H9 (cell line): ENCODE measurements at regions not wholly inside any gene's neighbourhood (a gene's known extent, or its start where the extent isn't known, plus 50 kb on each side); places are given as distances from the start of the nearest gene placed in this dataset.

Source experiments
- DNase-seq: peaks from one replicate; pipeline ENCODE4 v3.0.0-alpha.2; 2017
- H2AFZ ChIP-seq: one replicate; pipeline ENCODE4 v1.6.1; 2013; ENCODE audit warnings: mild to moderate bottlenecking, low read length, control low read depth, moderate library complexity
- H2AK5ac ChIP-seq: 2 replicates; pipeline ENCODE4 v1.6.1; 2013; ENCODE audit warnings: low read length, control low read depth, mixed read lengths; ENCODE audit not compliant: insufficient read length
- H2BK120ac ChIP-seq: one replicate; pipeline ENCODE4 v1.6.1; 2013; ENCODE audit warnings: low read depth, mild to moderate bottlenecking, low read length, control low read depth, inconsistent platforms; ENCODE audit not compliant: poor library complexity, severe bottlenecking
- H2BK12ac ChIP-seq: 2 replicates; pipeline ENCODE4 v1.6.1; 2013; ENCODE audit warnings: low read length, control low read depth, mixed read lengths, low read depth; ENCODE audit not compliant: insufficient read length
- H2BK15ac ChIP-seq: 2 replicates; pipeline ENCODE4 v1.6.1; 2013; ENCODE audit warnings: low read depth, low read length, control low read depth
- H2BK20ac ChIP-seq: one replicate; pipeline ENCODE4 v1.6.1; 2013; ENCODE audit warnings: low read depth, mild to moderate bottlenecking, low read length, control low read depth, inconsistent platforms; ENCODE audit not compliant: poor library complexity, severe bottlenecking
- H2BK5ac ChIP-seq: 2 replicates; pipeline ENCODE4 v1.6.1; 2013; ENCODE audit warnings: low read length, control low read depth, mixed read lengths; ENCODE audit not compliant: insufficient read length
- H3K14ac ChIP-seq: 2 replicates; pipeline ENCODE4 v1.6.1; 2013; ENCODE audit warnings: low read length, control low read depth; ENCODE audit not compliant: insufficient read depth
- H3K18ac ChIP-seq: 2 replicates; pipeline ENCODE4 v1.6.1; 2013; ENCODE audit warnings: low read depth, mild to moderate bottlenecking, mixed read lengths, low read length, control low read depth; ENCODE audit not compliant: insufficient read length
- H3K23ac ChIP-seq: 2 replicates; pipeline ENCODE4 v1.6.1; 2013; ENCODE audit warnings: low read length, control low read depth, mixed read lengths, low read depth; ENCODE audit not compliant: insufficient read length
- H3K23me2 ChIP-seq: 2 replicates; pipeline ENCODE4 v1.6.1; 2013; ENCODE audit warnings: low read depth, mild to moderate bottlenecking, mixed read lengths, low read length, control low read depth; ENCODE audit not compliant: insufficient read length, poor library complexity, severe bottlenecking
- H3K27ac ChIP-seq: 2 replicates; pipeline ENCODE4 v1.5.1; 2013; ENCODE audit warnings: low read length, control low read depth, mixed read lengths, low read depth; ENCODE audit not compliant: insufficient read length
- H3K27me3 ChIP-seq: 2 replicates; pipeline ENCODE4 v1.6.1; 2013; ENCODE audit warnings: low read length, control low read depth, inconsistent platforms; ENCODE audit not compliant: insufficient read depth
- H3K4ac ChIP-seq: 2 replicates; pipeline ENCODE4 v1.6.1; 2013; ENCODE audit warnings: low read depth, mild to moderate bottlenecking, control low read depth, inconsistent platforms, low read length, moderate library complexity
- H3K4me1 ChIP-seq: 2 replicates; pipeline ENCODE4 v1.6.1; 2013; ENCODE audit warnings: low read length, control low read depth, inconsistent platforms; ENCODE audit not compliant: insufficient read depth
- H3K4me2 ChIP-seq: 2 replicates; pipeline ENCODE4 v1.6.1; 2013; ENCODE audit warnings: low read length, control low read depth, mixed read lengths; ENCODE audit not compliant: insufficient read length, insufficient read depth
- H3K56ac ChIP-seq: 2 replicates; pipeline ENCODE4 v1.6.1; 2013; ENCODE audit warnings: low read depth, mild to moderate bottlenecking, mixed read lengths, low read length, control low read depth; ENCODE audit not compliant: insufficient read length
- H3K79me1 ChIP-seq: 2 replicates; pipeline ENCODE4 v1.6.1; 2013; ENCODE audit warnings: low read depth, mild to moderate bottlenecking, moderate library complexity, low read length, control low read depth, inconsistent platforms; ENCODE audit not compliant: insufficient read depth, poor library complexity, severe bottlenecking
- H3K79me2 ChIP-seq: 2 replicates; pipeline ENCODE4 v1.6.1; 2013; ENCODE audit warnings: low read length, control low read depth, inconsistent platforms; ENCODE audit not compliant: insufficient read depth
- H3K9ac ChIP-seq: 2 replicates; pipeline ENCODE4 v1.6.1; 2013; ENCODE audit warnings: low read length, control low read depth, mixed read lengths; ENCODE audit not compliant: insufficient read length; ENCODE audit errors: extremely low read depth
- H3K9me3 ChIP-seq: one replicate; pipeline ENCODE4 v1.6.1; 2013; ENCODE audit warnings: low read depth, low read length, inconsistent platforms; ENCODE audit not compliant: control insufficient read depth
- H3T11ph ChIP-seq: one replicate; pipeline ENCODE4 v1.6.1; 2013; ENCODE audit warnings: mild to moderate bottlenecking, low read length, control low read depth, inconsistent platforms
- H4K20me1 ChIP-seq: one replicate; pipeline ENCODE4 v1.6.1; 2013; ENCODE audit not compliant: control insufficient read depth, insufficient read length, insufficient read depth
- H4K5ac ChIP-seq: 2 replicates; pipeline ENCODE4 v1.6.1; 2013; ENCODE audit warnings: low read depth, mild to moderate bottlenecking, mixed read lengths, low read length, control low read depth; ENCODE audit not compliant: insufficient read length
- H4K8ac ChIP-seq: replicated peaks from 2 replicates; pipeline ENCODE4 v1.6.1; 2013; ENCODE audit warnings: low read length, control low read depth, mixed read lengths, low read depth; ENCODE audit not compliant: insufficient read length
- H4K91ac ChIP-seq: 2 replicates; pipeline ENCODE4 v1.6.1; 2013; ENCODE audit warnings: low read depth, mild to moderate bottlenecking, moderate library complexity, mixed read lengths, low read length, control low read depth; ENCODE audit not compliant: insufficient read length
- H3K27ac Mint-ChIP-seq, 3 experiments: 2 replicates in 2 of 3; 3 replicates in 1 of 3; pipeline ENCODE4 v1.8.0; 2020 to 2021; ENCODE audit warnings: mixed read lengths in 3 of 3, mild to moderate bottlenecking in 1 of 3, moderate library complexity in 1 of 3
- H3K27me3 Mint-ChIP-seq: 2 replicates; pipeline ENCODE4 v1.8.0; 2021; ENCODE audit warnings: low read depth, mild to moderate bottlenecking, moderate library complexity, mixed read lengths
- H3K36me3 Mint-ChIP-seq, 3 experiments: 2 replicates in 2 of 3; 3 replicates in 1 of 3; pipeline ENCODE4 v1.8.0; 2020 to 2021; ENCODE audit warnings: low read depth in 3 of 3, mixed read lengths in 3 of 3; ENCODE audit not compliant: insufficient read depth in 1 of 3
- H3K4me1 Mint-ChIP-seq, 2 experiments: 2 replicates each; pipeline ENCODE4 v1.8.0; 2020; ENCODE audit warnings: mixed read lengths in 2 of 2
- H3K4me3 Mint-ChIP-seq, 2 experiments: 2 replicates in 1 of 2; 3 replicates in 1 of 2; pipeline ENCODE4 v1.8.0; 2020 to 2021; ENCODE audit warnings: mild to moderate bottlenecking in 2 of 2, mixed read lengths in 2 of 2, moderate library complexity in 1 of 2
- H3K9me3 Mint-ChIP-seq, 2 experiments: 2 replicates in 1 of 2; 3 replicates in 1 of 2; pipeline ENCODE4 v1.8.0; 2020; ENCODE audit warnings: mild to moderate bottlenecking in 2 of 2, mixed read lengths in 2 of 2, moderate library complexity in 1 of 2
- CTCF ChIP-seq: fragments of 200-600 bp; sonication (generic); conservative IDR thresholded peaks from 3 replicates; pipeline ENCODE4 v1.8.0; 2021; ENCODE audit warnings: antibody characterized with exemption, mild to moderate bottlenecking
- WGBS: extraction: QIAGEN DNeasy Blood & Tissue Kit; methylation state at CpG from one replicate; pipeline ENCODE4 v1.1.7; 2013; ENCODE audit warnings: missing lambda C conversion rate, low lambda C conversion rate, mixed read lengths; ENCODE audit not compliant: insufficient read length; ENCODE audit errors: extremely low coverage; 5-methylcytosine and 5-hydroxymethylcytosine counted together

DNA sequence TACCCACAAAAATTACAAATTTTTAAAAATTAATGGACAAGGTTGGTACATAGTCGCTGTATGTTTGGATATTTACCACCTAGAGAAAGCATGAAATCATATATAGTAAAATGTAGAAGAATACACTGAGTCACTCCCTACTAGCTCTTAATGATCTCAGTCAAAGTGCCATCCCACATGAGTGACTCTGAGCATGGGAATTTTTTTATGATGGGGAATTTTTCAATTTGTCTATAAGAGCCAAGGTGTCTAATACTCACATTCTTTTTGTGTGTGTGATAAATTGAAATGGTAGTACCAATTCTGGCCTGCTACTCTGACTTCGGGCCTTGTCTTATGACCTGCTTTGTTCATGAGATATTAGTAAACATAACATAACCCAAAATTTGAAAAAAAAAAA lies 483.2 kb downstream of the CDH10 start:
- no peaks in the 10 kb centered on the region for H3K4me1 Mint-ChIP-seq
- no peak overlapping the region for H3K56ac ChIP-seq
- H3T11ph ChIP-seq = no peak overlapping the region
- H3K27ac ChIP-seq = no peak overlapping the region
- H2BK5ac ChIP-seq = no peak overlapping the region
- H3K18ac ChIP-seq = no peak overlapping the region
- no peak overlapping the region for H3K4me2 ChIP-seq
- no peak overlapping the region for H2AK5ac ChIP-seq
- no peak overlapping the region for H4K5ac ChIP-seq
- no peak overlapping the region for H3K14ac ChIP-seq
- H2BK15ac ChIP-seq = no peak overlapping the region
- H2AFZ ChIP-seq = no peak overlapping the region
- H3K4ac ChIP-seq = no peak overlapping the region
- no peak overlapping the region for H4K8ac ChIP-seq
- peaks cover 2% of the 10 kb centered on the region; the same call in 1 of the 2 replicates for H3K27me3 Mint-ChIP-seq
- H3K27ac Mint-ChIP-seq = no peak overlapping the region
- no peaks in the 10 kb centered on the region for H4K20me1 ChIP-seq
- H4K91ac ChIP-seq = no peak overlapping the region
- H3K9me3 ChIP-seq = no peaks in the 10 kb centered on the region
- no peaks in the 10 kb centered on the region for H3K9me3 Mint-ChIP-seq
- no peaks in the 10 kb centered on the region for H3K79me1 ChIP-seq
- TF ChIP-seq CTCF = no peak
- WGBS = no CpG with 5 or more reads among the region's 2 CpGs
- H3K4me1 ChIP-seq = no peaks in the 10 kb centered on the region
- no peak overlapping the region for H3K4me3 Mint-ChIP-seq
- H2BK20ac ChIP-seq = no peak overlapping the region
- DNase-seq = no peak
- H3K9ac ChIP-seq = no peak overlapping the region
- no peak overlapping the region for H2BK12ac ChIP-seq
- no peaks in the 10 kb centered on the region for H3K23me2 ChIP-seq
- H3K23ac ChIP-seq = no peak overlapping the region
- H3K36me3 Mint-ChIP-seq = peaks cover 0 to 1% (median 0%) of the 10 kb centered on the region in 3 experiments; a peak in 1 of 7 replicates
- no peaks in the 10 kb centered on the region for H3K27me3 ChIP-seq
- H2BK120ac ChIP-seq = no peak overlapping the region
- no peaks in the 10 kb centered on the region for H3K79me2 ChIP-seq
